ENCODE measurements at regions not wholly inside any gene's neighbourhood (a gene's known extent, or its start where the extent isn't known, plus 50 kb on each side); places are given as distances from the start of the nearest gene placed in this dataset.
"Not testable (repeated sequence)": the region's sequence is repeated elsewhere in the genome, so short reads cannot be mapped to it uniquely, and the experiment has no call there.

GRCh38 chr4:12145768-12146167, 717.1 kb upstream of the HS3ST1 start:
- no peak for DNase-seq

GRCh38 chr4:12145106-12145505, 716.4 kb upstream of the HS3ST1 start:
- no peak for DNase-seq

- DNase-seq: no peak
Measured at GRCh38 chr4:12144051-12144450, 715.4 kb upstream of the HS3ST1 start.

- DNase-seq: no peak
Measured at GRCh38 chr4:12140864-12141263, 712.2 kb upstream of the HS3ST1 start.

GRCh38 chr4:12139296-12139695, 710.6 kb upstream of the HS3ST1 start:
- DNase-seq: no peak

- no peak for DNase-seq
Measured at GRCh38 chr4:12138488-12138887, 709.8 kb upstream of the HS3ST1 start.

- DNase-seq: no peak
Measured at GRCh38 chr4:12137575-12137974, 708.9 kb upstream of the HS3ST1 start.

GRCh38 chr4:12126474-12126873, 697.8 kb upstream of the HS3ST1 start:
- no peak for DNase-seq

GRCh38 chr4:12124138-12124537, 695.4 kb upstream of the HS3ST1 start:
- DNase-seq: no peak

- no peak for DNase-seq
Measured at GRCh38 chr4:12123707-12124106, 695.0 kb upstream of the HS3ST1 start.

GRCh38 chr4:12122316-12122715, 693.6 kb upstream of the HS3ST1 start:
- no peak for DNase-seq

GRCh38 chr4:12120968-12121367, 692.3 kb upstream of the HS3ST1 start:
- no peak for DNase-seq

- DNase-seq: peak; percentile 1
Measured at GRCh38 chr4:12118651-12119213, 690.0 kb upstream of the HS3ST1 start.

- no peak for DNase-seq
Measured at GRCh38 chr4:12116009-12116552, 687.4 kb upstream of the HS3ST1 start.

- no peak for DNase-seq
Measured at GRCh38 chr4:12110627-12111026, 681.9 kb upstream of the HS3ST1 start.

GRCh38 chr4:12109056-12109455, 680.4 kb upstream of the HS3ST1 start:
- DNase-seq: not testable (repeated sequence)

GRCh38 chr4:12105519-12105918, 676.8 kb upstream of the HS3ST1 start:
- no peak for DNase-seq

GRCh38 chr4:12089920-12090319, 661.2 kb upstream of the HS3ST1 start:
- not testable (repeated sequence) for DNase-seq

GRCh38 chr4:12084690-12085089, 656.0 kb upstream of the HS3ST1 start:
- no peak for DNase-seq

GRCh38 chr4:12071316-12071715, 642.6 kb upstream of the HS3ST1 start:
- no peak for DNase-seq

- no peak for DNase-seq
Measured at GRCh38 chr4:12053966-12054365, 625.3 kb upstream of the HS3ST1 start.

GRCh38 chr4:12053556-12053955, 624.9 kb upstream of the HS3ST1 start:
- no peak for DNase-seq

- no peak for DNase-seq
Measured at GRCh38 chr4:12050357-12050756, 621.7 kb upstream of the HS3ST1 start.

GRCh38 chr4:12042818-12043217, 614.1 kb upstream of the HS3ST1 start:
- no peak for DNase-seq

GRCh38 chr4:12041828-12042227, 613.1 kb upstream of the HS3ST1 start:
- DNase-seq: no peak

All from fibroblast of skin of abdomen (primary cell).